ENCODE measurements at regions not wholly inside any gene's neighbourhood (a gene's known extent, or its start where the extent isn't known, plus 50 kb on each side); places are given as distances from the start of the nearest gene placed in this dataset.

GRCh38 chr15:70494517-70494851, 268.9 kb downstream of the UACA start:
- Histone ChIP-seq H3K36me3 (no peaks in the 10 kb centered on the region), H3K27me3 (no peaks in the 10 kb centered on the region), H3K4me3 (no peak overlapping the region), H3K4me1 (peaks cover 0 to 23% (median 2%) of the 10 kb centered on the region in 4 donors), H3K27ac (no peak overlapping the region), H3K9me3 (no peaks in the 10 kb centered on the region)
- intact Hi-C loops (cut with DNase I; ENCODE audit: low total_unique reads) = no loop called here
- TF ChIP-seq POLR2AphosphoS5 (IDR thresholded peaks at IDR 0.05) (no peak), POLR2A (IDR thresholded peaks at IDR 0.05) (no peak), CTCF (IDR thresholded peaks at IDR 0.05) (no peak), EP300 (IDR thresholded peaks at IDR 0.05; ENCODE audit: low read depth) (no peak)
- DNase-seq = no peak
- 93 to 100% methylated on average over 1 to 4 of the region's 4 CpGs for WGBS, 2 donors (ENCODE audit: low coverage in 1 of 2)
- in situ Hi-C loops (cut with MboI; ENCODE audit: low pct_ligation_motif_present in 1 of 4, low pct_unique_long_range_greater_than_20kb in 1 of 4, low sequenced_read_pairs in 3 of 4) = no loop called here

- Histone ChIP-seq H3K27ac (no peak overlapping the region), H3K9me3 (no peaks in the 10 kb centered on the region), H3K4me1 (peaks cover 0 to 23% (median 2%) of the 10 kb centered on the region in 4 donors), H3K36me3 (no peaks in the 10 kb centered on the region), H3K27me3 (no peaks in the 10 kb centered on the region), H3K4me3 (no peak overlapping the region)
- TF ChIP-seq POLR2A (IDR thresholded peaks at IDR 0.05) (no peak), POLR2AphosphoS5 (IDR thresholded peaks at IDR 0.05) (no peak)
- in situ Hi-C loops (cut with MboI; ENCODE audit: low pct_ligation_motif_present in 1 of 4, low pct_unique_long_range_greater_than_20kb in 1 of 4, low sequenced_read_pairs in 3 of 4) = no loop called here
- WGBS, 2 donors (ENCODE audit: low coverage in 1 of 2) = 46 to 75% methylated on average over 4 to 13 of the region's 13 CpGs
- intact Hi-C loops (cut with DNase I; ENCODE audit: low total_unique reads) = loop anchor here (2.0 kb wide), 1 partner anchor 1015 kb away; no protein-coding TSS in a partner anchor
- DNase-seq = no peak
Observed at GRCh38 chr15:70493787-70494516, 269.4 kb downstream of the UACA start.

GRCh38 chr15:70493376-70493775, 270.0 kb downstream of the UACA start:
- 75% methylated on average over 1 of the region's 1 CpG; no CpG with 5 or more reads in 1 of the 2 donors for WGBS, 2 donors (ENCODE audit: low coverage in 1 of 2)
- intact Hi-C loops (cut with DNase I; ENCODE audit: low total_unique reads) (loop anchor here (2.0 kb wide), 1 partner anchor 1015 kb away; no protein-coding TSS in a partner anchor), in situ Hi-C loops (cut with MboI; ENCODE audit: low pct_ligation_motif_present in 1 of 4, low pct_unique_long_range_greater_than_20kb in 1 of 4, low sequenced_read_pairs in 3 of 4) (no loop called here)
- Histone ChIP-seq H3K4me3 (no peak overlapping the region), H3K4me1 (peaks cover 0 to 23% (median 2%) of the 10 kb centered on the region in 4 donors), H3K27ac (peak overlapping the region in 1 of 4 donors; percentile 64), H3K9me3 (no peaks in the 10 kb centered on the region), H3K36me3 (no peaks in the 10 kb centered on the region), H3K27me3 (no peaks in the 10 kb centered on the region)
- TF ChIP-seq CTCF (IDR thresholded peaks at IDR 0.05) (no peak), POLR2A (IDR thresholded peaks at IDR 0.05) (no peak), EP300 (IDR thresholded peaks at IDR 0.05; ENCODE audit: low read depth) (no peak), POLR2AphosphoS5 (IDR thresholded peaks at IDR 0.05) (no peak)
- no peak for DNase-seq

DNA sequence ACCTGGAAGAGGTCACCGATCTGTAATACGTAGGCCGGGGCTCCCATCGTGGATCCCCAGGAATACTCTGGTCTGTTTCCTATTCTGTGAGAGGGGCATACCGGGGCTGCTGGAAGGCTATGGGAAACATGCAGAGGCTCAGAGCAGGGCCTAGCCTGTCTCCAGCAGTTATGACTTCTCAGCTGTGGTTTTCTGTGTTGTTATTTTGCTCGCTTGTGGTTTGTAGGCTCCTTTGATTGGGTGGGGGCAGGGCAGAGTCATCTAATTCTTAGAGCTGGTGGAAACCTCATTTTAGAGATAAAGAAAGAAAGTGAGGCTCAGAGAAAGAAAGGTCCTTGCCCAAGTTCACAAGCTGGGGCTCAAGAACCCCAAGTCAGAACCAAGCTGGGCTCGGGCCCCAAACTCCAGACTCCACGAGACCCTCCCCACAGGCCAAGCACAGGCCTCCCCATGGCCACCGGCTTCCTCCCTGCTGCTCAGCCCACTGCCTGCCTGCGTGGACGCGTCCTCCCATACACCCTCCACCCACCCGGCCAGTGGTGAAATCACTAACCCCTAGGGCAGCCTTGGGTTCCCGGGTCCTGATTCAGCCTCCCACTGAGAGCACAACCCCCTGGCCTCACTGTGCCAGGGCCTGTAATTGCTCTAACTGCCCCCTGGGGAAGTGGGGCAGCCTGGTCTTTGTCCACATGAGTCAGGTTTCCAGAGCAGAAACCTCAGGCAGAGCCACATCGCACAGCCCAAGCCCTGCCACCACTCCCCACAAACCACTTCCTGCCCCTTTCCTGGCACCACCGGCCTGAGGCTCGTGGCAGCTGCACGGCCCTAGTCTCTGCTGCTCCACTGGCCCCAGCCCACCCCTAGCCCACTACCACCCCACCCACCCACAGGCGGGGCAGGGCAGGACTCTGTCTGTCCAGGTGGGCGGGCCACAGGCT, 270.8 kb downstream of the UACA start:
- DNase-seq = peak; percentile 76
- Histone ChIP-seq H3K36me3 (no peaks in the 10 kb centered on the region), H3K27ac (peak overlapping the region in 3 of 4 donors; percentile 16 to 64 (median 20)), H3K27me3 (no peaks in the 10 kb centered on the region), H3K4me3 (no peak overlapping the region), H3K4me1 (peaks cover 0 to 25% (median 2%) of the 10 kb centered on the region in 4 donors), H3K9me3 (no peaks in the 10 kb centered on the region)
- WGBS, 2 donors (ENCODE audit: low coverage in 1 of 2) = 77% methylated on average over 20 of the region's 20 CpGs; no CpG with 5 or more reads in 1 of the 2 donors
- intact Hi-C loops (cut with DNase I; ENCODE audit: low total_unique reads) = loop anchor here (2.0 kb wide), 1 partner anchor 1014 kb away; no protein-coding TSS in a partner anchor
- TF ChIP-seq POLR2AphosphoS5 (IDR thresholded peaks at IDR 0.05) (no peak), CTCF (IDR thresholded peaks at IDR 0.05) (peak in 1 of 5 experiments; percentile 10)
- in situ Hi-C loops (cut with MboI; ENCODE audit: low pct_ligation_motif_present in 1 of 4, low pct_unique_long_range_greater_than_20kb in 1 of 4, low sequenced_read_pairs in 3 of 4) = no loop called here

Data from transverse colon (tissue), 4 donors.